ENCODE measurements at regions not wholly inside any gene's neighbourhood (a gene's known extent, or its start where the extent isn't known, plus 50 kb on each side); places are given as distances from the start of the nearest gene placed in this dataset.

DNA sequence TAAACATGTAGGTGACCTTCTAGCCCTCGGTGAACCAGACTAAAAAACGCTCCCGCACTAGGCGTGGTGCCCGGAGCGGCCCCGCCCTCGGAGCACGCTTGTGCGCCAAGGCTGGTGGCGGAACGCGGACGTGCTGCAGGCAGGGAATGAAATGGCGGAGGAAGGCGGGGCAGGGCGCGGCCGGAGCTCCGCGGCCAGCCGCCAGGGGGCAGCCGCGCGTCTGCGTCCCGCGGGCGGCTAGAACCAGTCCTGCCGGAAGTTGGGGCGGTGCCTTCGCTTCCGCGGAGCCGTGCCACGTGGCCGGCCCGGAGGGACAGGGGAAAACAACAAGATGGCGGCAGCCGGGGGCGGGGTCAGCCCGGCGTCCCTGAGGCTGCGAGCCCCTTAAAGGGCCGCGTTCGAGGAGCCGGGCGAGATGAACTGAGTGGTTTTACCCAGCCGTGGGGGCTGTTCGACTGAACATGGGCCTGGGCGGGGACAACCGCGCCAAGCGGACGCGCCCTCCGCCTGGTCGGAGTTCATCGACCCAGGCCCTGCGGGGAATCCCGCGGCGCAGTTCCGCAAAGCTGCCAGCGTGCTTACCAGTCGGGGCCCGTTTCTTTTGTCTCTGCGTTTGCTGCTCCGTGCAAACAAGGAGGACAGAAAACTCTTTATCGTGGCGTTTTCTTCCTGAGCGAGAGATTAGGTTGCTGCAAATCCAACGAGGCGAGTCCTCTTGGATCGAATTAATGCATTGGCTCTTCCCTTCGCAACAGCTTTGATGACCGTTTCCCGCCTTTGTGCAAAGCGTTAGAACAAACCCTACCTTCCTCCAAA is 90.9 kb upstream of the CHD2 start (continued):
- TF ChIP-seq TCF7L2 (IDR thresholded peaks at IDR 0.05; ENCODE audit: low read depth, low read length) (no peak), ZNF747 (CRISPR knock-in tag; IDR thresholded peaks at IDR 0.05; ENCODE audit: borderline replicate concordance) (peak; percentile 87), ZNF335 (CRISPR knock-in tag; IDR thresholded peaks at IDR 0.05) (peak; percentile 37; the same call in 1 of the 2 replicates), RBM22 (optimal IDR thresholded peaks at IDR 0.05; ENCODE audit: low read length) (no peak), U2AF1 (optimal IDR thresholded peaks at IDR 0.05; ENCODE audit: low read depth, low read length) (no peak), MED13 (CRISPR knock-in tag; IDR thresholded peaks at IDR 0.05) (no peak), ZNF441 (CRISPR knock-in tag; IDR thresholded peaks at IDR 0.05; ENCODE audit: borderline replicate concordance) (peak; percentile 42; the same call in 1 of the 2 replicates), ZKSCAN1 (IDR thresholded peaks at IDR 0.05; ENCODE audit: low read length) (peak; percentile 29; the same call in 1 of the 2 replicates), ZNF720 (CRISPR knock-in tag; IDR thresholded peaks at IDR 0.05) (no peak; the same call in 1 of the 2 replicates), ZNF598 (CRISPR knock-in tag; IDR thresholded peaks at IDR 0.05; ENCODE audit: borderline replicate concordance) (no peak; the same call in 1 of the 2 replicates), ZNF317 (CRISPR knock-in tag; IDR thresholded peaks at IDR 0.05) (peak; percentile 75; the same call in 1 of the 2 replicates), GABPA (IDR thresholded peaks at IDR 0.05; ENCODE audit: low read depth, low read length) (peak; percentile 84), GABPA (CRISPR knock-in tag; IDR thresholded peaks at IDR 0.05; ENCODE audit: low read depth) (peak; percentile 90), ZNF713 (CRISPR knock-in tag; IDR thresholded peaks at IDR 0.05) (peak; percentile 52; the same call in 1 of the 2 replicates), RAD21 (CRISPR knock-in tag; IDR thresholded peaks at IDR 0.05) (peak; percentile 99), ZNF530 (CRISPR knock-in tag; IDR thresholded peaks at IDR 0.05; ENCODE audit: low read depth) (no peak)
- TF ChIP-seq, protein P1, sequence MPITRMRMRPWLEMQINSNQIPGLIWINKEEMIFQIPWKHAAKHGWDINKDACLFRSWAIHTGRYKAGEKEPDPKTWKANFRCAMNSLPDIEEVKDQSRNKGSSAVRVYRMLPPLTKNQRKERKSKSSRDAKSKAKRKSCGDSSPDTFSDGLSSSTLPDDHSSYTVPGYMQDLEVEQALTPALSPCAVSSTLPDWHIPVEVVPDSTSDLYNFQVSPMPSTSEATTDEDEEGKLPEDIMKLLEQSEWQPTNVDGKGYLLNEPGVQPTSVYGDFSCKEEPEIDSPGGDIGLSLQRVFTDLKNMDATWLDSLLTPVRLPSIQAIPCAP (CRISPR knock-in tag; IDR thresholded peaks at IDR 0.05; ENCODE audit: low read depth) = no peak
- TF ChIP-seq, protein P2, sequence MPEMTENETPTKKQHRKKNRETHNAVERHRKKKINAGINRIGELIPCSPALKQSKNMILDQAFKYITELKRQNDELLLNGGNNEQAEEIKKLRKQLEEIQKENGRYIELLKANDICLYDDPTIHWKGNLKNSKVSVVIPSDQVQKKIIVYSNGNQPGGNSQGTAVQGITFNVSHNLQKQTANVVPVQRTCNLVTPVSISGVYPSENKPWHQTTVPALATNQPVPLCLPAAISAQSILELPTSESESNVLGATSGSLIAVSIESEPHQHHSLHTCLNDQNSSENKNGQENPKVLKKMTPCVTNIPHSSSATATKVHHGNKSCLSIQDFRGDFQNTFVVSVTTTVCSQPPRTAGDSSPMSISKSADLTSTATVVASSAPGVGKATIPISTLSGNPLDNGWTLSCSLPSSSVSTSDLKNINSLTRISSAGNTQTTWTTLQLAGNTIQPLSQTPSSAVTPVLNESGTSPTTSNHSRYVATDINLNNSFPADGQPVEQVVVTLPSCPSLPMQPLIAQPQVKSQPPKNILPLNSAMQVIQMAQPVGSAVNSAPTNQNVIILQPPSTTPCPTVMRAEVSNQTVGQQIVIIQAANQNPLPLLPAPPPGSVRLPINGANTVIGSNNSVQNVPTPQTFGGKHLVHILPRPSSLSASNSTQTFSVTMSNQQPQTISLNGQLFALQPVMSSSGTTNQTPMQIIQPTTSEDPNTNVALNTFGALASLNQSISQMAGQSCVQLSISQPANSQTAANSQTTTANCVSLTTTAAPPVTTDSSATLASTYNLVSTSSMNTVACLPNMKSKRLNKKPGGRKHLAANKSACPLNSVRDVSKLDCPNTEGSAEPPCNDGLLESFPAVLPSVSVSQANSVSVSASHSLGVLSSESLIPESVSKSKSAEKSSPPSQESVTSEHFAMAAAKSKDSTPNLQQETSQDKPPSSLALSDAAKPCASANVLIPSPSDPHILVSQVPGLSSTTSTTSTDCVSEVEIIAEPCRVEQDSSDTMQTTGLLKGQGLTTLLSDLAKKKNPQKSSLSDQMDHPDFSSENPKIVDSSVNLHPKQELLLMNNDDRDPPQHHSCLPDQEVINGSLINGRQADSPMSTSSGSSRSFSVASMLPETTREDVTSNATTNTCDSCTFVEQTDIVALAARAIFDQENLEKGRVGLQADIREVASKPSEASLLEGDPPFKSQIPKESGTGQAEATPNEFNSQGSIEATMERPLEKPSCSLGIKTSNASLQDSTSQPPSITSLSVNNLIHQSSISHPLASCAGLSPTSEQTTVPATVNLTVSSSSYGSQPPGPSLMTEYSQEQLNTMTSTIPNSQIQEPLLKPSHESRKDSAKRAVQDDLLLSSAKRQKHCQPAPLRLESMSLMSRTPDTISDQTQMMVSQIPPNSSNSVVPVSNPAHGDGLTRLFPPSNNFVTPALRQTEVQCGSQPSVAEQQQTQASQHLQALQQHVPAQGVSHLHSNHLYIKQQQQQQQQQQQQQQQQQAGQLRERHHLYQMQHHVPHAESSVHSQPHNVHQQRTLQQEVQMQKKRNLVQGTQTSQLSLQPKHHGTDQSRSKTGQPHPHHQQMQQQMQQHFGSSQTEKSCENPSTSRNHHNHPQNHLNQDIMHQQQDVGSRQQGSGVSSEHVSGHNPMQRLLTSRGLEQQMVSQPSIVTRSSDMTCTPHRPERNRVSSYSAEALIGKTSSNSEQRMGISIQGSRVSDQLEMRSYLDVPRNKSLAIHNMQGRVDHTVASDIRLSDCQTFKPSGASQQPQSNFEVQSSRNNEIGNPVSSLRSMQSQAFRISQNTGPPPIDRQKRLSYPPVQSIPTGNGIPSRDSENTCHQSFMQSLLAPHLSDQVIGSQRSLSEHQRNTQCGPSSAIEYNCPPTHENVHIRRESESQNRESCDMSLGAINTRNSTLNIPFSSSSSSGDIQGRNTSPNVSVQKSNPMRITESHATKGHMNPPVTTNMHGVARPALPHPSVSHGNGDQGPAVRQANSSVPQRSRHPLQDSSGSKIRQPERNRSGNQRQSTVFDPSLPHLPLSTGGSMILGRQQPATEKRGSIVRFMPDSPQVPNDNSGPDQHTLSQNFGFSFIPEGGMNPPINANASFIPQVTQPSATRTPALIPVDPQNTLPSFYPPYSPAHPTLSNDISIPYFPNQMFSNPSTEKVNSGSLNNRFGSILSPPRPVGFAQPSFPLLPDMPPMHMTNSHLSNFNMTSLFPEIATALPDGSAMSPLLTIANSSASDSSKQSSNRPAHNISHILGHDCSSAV (CRISPR knock-in tag; IDR thresholded peaks at IDR 0.05; ENCODE audit: borderline replicate concordance) = peak; percentile 88
- TF ChIP-seq, protein P3, sequence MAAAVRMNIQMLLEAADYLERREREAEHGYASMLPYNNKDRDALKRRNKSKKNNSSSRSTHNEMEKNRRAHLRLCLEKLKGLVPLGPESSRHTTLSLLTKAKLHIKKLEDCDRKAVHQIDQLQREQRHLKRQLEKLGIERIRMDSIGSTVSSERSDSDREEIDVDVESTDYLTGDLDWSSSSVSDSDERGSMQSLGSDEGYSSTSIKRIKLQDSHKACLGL (CRISPR knock-in tag; IDR thresholded peaks at IDR 0.05) = peak; percentile 91; the same call in 1 of the 2 replicates
